ENCODE measurements at regions not wholly inside any gene's neighbourhood (a gene's known extent, or its start where the extent isn't known, plus 50 kb on each side); places are given as distances from the start of the nearest gene placed in this dataset.

DNA sequence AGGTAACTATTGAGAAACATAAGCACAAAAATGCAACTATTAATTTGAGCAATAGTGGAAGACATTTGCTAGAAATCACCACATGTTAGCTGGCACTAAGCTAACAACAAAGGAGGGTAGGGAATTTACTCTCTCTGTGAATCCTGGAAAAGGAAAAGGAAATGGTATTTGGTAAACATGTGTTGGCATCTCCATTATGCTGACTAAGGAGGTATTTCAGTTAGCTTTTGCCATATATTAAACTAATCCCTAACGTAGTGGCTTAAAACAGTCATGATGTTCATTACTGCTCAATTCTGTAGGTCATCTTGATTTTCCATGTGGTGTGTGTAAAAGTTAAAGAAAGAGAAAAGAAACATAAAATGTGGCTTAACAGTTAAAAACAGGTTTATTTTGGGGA is 1686.5 kb upstream of the PCDH7 start:
- TF ChIP-seq CTCF (IDR thresholded peaks at IDR 0.05; ENCODE audit: extremely low read depth, low read depth, low read length), result no peak
- H3K4me2 ChIP-seq (ENCODE audit: insufficient read depth, low read length), result no peak overlapping the region
- H4K20me1 ChIP-seq (ENCODE audit: insufficient read depth, low read length), result no peaks in the 10 kb centered on the region
- H3K27me3 ChIP-seq (ENCODE audit: insufficient read depth, low read length), result no peaks in the 10 kb centered on the region
- H3K9me3 ChIP-seq (ENCODE audit: low read depth, low read length), result peaks cover 5% of the 10 kb centered on the region
- DNase-seq (ENCODE audit: insufficient read length, low spot score, missing footprints), result no peak
- H3K4me1 ChIP-seq (ENCODE audit: insufficient read depth, low read length), result no peaks in the 10 kb centered on the region
- no peak overlapping the region for H3K27ac ChIP-seq (ENCODE audit: low read depth, low read length)
- no peaks in the 10 kb centered on the region for H3K79me2 ChIP-seq (ENCODE audit: insufficient read depth, low read length)
- no peak overlapping the region for H3K4me3 ChIP-seq (ENCODE audit: insufficient read depth, low read length)
- H2AFZ ChIP-seq (ENCODE audit: low read length), result no peak overlapping the region
- no peaks in the 10 kb centered on the region for H3K36me3 ChIP-seq (ENCODE audit: insufficient read depth, low read length)

- no peaks in the 10 kb centered on the region for H3K36me3 ChIP-seq (ENCODE audit: insufficient read depth, low read length)
- no peak overlapping the region for H3K4me2 ChIP-seq (ENCODE audit: insufficient read depth, low read length)
- H3K4me1 ChIP-seq (ENCODE audit: insufficient read depth, low read length), result no peaks in the 10 kb centered on the region
- no peak overlapping the region for H3K27ac ChIP-seq (ENCODE audit: low read depth, low read length)
- no peaks in the 10 kb centered on the region for H3K79me2 ChIP-seq (ENCODE audit: insufficient read depth, low read length)
- no peaks in the 10 kb centered on the region for H4K20me1 ChIP-seq (ENCODE audit: insufficient read depth, low read length)
- no peaks in the 10 kb centered on the region for H3K27me3 ChIP-seq (ENCODE audit: insufficient read depth, low read length)
- no peak for TF ChIP-seq CTCF (IDR thresholded peaks at IDR 0.05; ENCODE audit: extremely low read depth, low read depth, low read length)
- H3K4me3 ChIP-seq (ENCODE audit: insufficient read depth, low read length), result no peak overlapping the region
- no peak for DNase-seq (ENCODE audit: insufficient read length, low spot score, missing footprints)
- H2AFZ ChIP-seq (ENCODE audit: low read length), result no peak overlapping the region
- H3K9me3 ChIP-seq (ENCODE audit: low read depth, low read length), result peaks cover 7% of the 10 kb centered on the region
Measured at GRCh38 chr4:29037501-29037900, 1682.7 kb upstream of the PCDH7 start.

DNA sequence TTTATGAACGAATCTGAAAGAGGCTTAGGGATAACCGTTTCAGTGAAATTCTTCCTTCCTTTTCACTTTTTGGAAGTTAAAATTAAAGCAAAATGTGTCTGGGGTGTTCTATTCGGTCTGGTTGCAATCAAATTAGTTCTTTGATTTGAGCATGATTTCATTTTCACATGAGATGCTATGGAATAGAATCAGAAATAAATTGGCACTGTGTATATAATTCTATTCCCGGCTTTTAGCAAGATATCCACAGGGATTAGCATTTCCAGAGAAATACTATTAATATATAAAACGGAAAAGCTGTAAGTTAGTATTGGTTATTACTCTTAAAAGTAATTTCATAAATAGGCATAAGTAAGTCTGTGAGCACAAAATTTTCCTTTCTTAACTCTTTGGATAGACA is 1676.8 kb upstream of the PCDH7 start:
- no peak for DNase-seq (ENCODE audit: insufficient read length, low spot score, missing footprints)
- no peak overlapping the region for H3K27ac ChIP-seq (ENCODE audit: low read depth, low read length)
- no peak for TF ChIP-seq CTCF (IDR thresholded peaks at IDR 0.05; ENCODE audit: extremely low read depth, low read depth, low read length)

DNA sequence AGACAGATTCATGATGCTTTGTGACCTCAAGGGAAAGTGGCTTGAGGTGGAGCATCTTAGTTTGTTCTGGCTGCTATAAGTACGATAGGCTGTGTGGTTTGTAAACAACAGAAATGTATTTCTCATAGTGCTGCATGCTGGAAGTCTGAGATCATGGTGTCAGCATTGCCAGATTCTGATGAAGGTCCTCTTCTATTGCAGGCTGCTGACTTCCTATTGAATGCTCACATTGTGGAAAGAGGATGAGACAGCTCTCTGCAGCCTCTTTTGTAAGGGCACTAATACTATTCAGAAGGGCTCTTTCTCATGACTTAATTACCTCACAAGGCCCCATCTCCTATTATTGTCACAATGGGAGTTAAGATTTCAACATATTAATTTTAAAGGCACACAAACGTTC is 1674.0 kb upstream of the PCDH7 start:
- no peak for TF ChIP-seq CTCF (IDR thresholded peaks at IDR 0.05; ENCODE audit: extremely low read depth, low read depth, low read length)
- peak overlapping the region; percentile 12 for H3K27ac ChIP-seq (ENCODE audit: low read depth, low read length)
- DNase-seq (ENCODE audit: insufficient read length, low spot score, missing footprints), result no peak
- H3K4me1 ChIP-seq (ENCODE audit: insufficient read depth, low read length), result no peaks in the 10 kb centered on the region
- H3K4me3 ChIP-seq (ENCODE audit: insufficient read depth, low read length), result no peak overlapping the region
- H3K27me3 ChIP-seq (ENCODE audit: insufficient read depth, low read length), result no peaks in the 10 kb centered on the region
- no peak overlapping the region for H2AFZ ChIP-seq (ENCODE audit: low read length)
- no peaks in the 10 kb centered on the region for H3K36me3 ChIP-seq (ENCODE audit: insufficient read depth, low read length)
- no peaks in the 10 kb centered on the region for H4K20me1 ChIP-seq (ENCODE audit: insufficient read depth, low read length)
- H3K4me2 ChIP-seq (ENCODE audit: insufficient read depth, low read length), result no peak overlapping the region
- peaks cover 3% of the 10 kb centered on the region for H3K9me3 ChIP-seq (ENCODE audit: low read depth, low read length)
- no peaks in the 10 kb centered on the region for H3K79me2 ChIP-seq (ENCODE audit: insufficient read depth, low read length)

More for the DNA sequence above, 1676.8 kb upstream of the PCDH7 start:
- Histone ChIP-seq H3K9me3 (ENCODE audit: low read depth, low read length) (peaks cover 5% of the 10 kb centered on the region), H3K36me3 (ENCODE audit: insufficient read depth, low read length) (no peaks in the 10 kb centered on the region), H2AFZ (ENCODE audit: low read length) (no peak overlapping the region), H3K79me2 (ENCODE audit: insufficient read depth, low read length) (no peaks in the 10 kb centered on the region), H3K27me3 (ENCODE audit: insufficient read depth, low read length) (no peaks in the 10 kb centered on the region), H3K4me2 (ENCODE audit: insufficient read depth, low read length) (no peak overlapping the region), H4K20me1 (ENCODE audit: insufficient read depth, low read length) (no peaks in the 10 kb centered on the region), H3K4me1 (ENCODE audit: insufficient read depth, low read length) (no peaks in the 10 kb centered on the region), H3K4me3 (ENCODE audit: insufficient read depth, low read length) (no peak overlapping the region)
